GM23248 (cell line): ENCODE measurements at regions not wholly inside any gene's neighbourhood (a gene's known extent, or its start where the extent isn't known, plus 50 kb on each side); places are given as distances from the start of the nearest gene placed in this dataset.

Source experiments
- EZH2 ChIP-seq: fragments of 200-600 bp; sonication (generic); IDR thresholded peaks from 2 replicates; pipeline ENCODE4 v1.6.1; 2018; ENCODE audit warnings: antibody characterized with exemption, mild to moderate bottlenecking; ENCODE audit not compliant: insufficient read depth, poor library complexity, severe bottlenecking
- EZH2phosphoT487 ChIP-seq: fragments of 200-600 bp; sonication (generic); IDR thresholded peaks from 2 replicates; pipeline ENCODE4 v1.6.1; 2018; ENCODE audit warnings: antibody characterized with exemption, moderate library complexity, mild to moderate bottlenecking, low read depth; ENCODE audit not compliant: insufficient read depth

DNA sequence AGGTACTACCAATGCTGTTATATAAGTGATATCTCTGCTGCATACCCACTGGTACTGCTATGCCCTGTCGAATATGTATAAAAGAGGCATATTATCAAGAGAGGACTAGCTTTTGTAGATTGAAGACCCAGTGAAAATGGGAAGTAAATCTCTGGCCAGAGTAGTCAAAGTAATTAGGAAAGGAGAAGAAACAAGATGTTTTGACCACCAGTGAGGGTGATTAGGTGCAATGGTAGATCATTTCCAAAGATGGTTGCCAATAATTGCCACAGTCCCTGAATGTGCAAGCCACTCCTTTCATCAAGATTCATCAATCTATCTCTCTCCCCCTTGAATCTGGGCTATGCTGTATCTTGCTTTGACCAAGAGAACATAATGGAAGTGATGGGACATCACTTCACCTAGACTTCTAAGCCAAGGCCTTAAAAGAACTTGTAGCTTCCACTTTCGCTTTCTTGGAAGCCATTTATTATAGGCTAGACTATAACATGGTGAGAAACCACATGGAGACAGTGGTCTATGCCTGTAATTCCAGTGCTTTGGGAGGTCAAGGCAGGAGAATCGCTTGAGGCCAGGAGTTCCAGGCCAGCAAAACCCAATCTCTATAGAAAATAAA, 52.6 kb upstream of the ST8SIA6 start:
- no peak for TF ChIP-seq EZH2phosphoT487
- TF ChIP-seq EZH2: no peak
